Jurkat, Clone E6-1 (cell line): ENCODE measurements at regions not wholly inside any gene's neighbourhood (a gene's known extent, or its start where the extent isn't known, plus 50 kb on each side); places are given as distances from the start of the nearest gene placed in this dataset.

Experiments
- DNase-seq: peaks from one replicate; pipeline ENCODE4 v3.0.0-alpha.2; 2011; ENCODE audit warnings: low read depth, low spot score
- H3K4me3 ChIP-seq: 2 replicates; pipeline ENCODE4 v1.5.1; 2011; ENCODE audit warnings: mild to moderate bottlenecking, low read length, control low read depth, moderate library complexity

DNA sequence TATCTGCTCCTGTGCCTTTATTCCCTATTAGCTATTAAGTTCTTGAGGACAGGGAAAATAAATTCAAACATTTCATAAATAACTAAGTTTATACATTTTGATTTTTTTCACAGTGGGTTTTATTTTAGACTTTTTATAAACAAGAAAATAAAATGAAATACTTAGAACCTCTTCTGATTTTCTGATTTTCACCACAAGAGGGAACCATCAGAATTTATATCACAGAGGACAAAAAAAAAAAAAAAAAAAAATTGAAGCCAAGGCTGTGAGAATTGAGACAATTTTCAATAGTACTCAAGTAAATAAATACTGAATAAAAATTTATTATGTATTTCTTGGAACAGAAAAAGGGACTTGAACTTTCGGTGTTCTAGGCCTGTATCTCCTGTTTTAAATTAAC is 288.1 kb downstream of the SH3BGRL start:
- H3K4me3 ChIP-seq, result no peak overlapping the region
- DNase-seq, result peak; percentile 3

DNA sequence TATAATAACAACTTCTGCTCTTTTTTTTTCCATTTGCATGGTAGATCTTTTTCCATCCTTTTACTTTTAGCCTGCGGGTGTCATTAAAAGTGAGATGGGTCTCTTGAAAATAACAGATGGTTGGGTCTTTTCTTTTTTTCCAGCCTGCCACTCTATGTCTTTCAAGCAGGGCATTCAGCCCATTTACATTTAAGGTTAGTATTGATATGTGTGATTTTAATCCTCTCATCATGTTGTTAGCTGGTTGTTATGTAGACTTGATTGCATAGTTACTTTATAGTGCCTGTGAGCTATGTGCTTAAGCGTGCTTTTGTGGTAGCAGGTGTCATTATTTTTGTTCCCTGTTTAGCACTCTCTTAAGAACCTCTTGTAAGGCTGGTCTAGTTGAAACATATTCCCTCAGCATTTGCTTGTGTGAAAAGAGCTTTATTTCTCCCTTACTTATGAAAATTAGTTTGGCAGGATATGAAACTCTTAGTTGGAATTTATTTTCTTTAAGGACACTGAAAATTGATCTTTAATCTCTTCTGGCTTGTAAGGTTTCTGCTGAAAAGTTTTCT is 326.1 kb downstream of the SH3BGRL start:
- no peak overlapping the region for H3K4me3 ChIP-seq
- no peak for DNase-seq

DNA sequence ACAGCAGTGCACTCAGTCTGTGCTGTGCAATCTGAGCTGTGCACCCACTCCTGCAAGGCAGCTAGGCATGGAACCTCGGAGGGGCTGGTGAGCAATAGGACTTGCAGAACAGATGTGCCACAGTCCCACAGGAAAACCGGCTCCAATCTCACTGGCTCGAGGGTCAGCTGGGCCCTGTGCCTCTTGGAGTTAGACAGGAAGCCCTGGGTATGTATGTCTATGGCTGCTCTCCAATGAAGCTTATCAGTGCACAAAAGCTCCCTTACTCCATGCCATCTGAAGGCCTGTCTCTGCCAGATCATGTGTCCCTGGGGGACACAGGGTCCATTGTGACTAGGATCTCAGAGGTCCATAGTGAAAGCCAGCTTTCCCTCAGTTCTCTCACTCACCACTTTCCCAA is 335.8 kb downstream of the SH3BGRL start:
- DNase-seq, result no peak
- no peak overlapping the region for H3K4me3 ChIP-seq

GRCh38 chrX:81542255-81542654 is 340.4 kb downstream of the SH3BGRL start:
- no peak for DNase-seq
- H3K4me3 ChIP-seq, result no peak overlapping the region

GRCh38 chrX:81556880-81557279 is 355.0 kb downstream of the SH3BGRL start:
- H3K4me3 ChIP-seq, result no peak overlapping the region
- no peak for DNase-seq

- H3K4me3 ChIP-seq, result no peak overlapping the region
- no peak for DNase-seq
These were observed 362.9 kb downstream of the SH3BGRL start for GRCh38 chrX:81564851-81565250.

GRCh38 chrX:81577028-81577427 is 375.1 kb downstream of the SH3BGRL start:
- DNase-seq, result no peak
- H3K4me3 ChIP-seq, result no peak overlapping the region

DNA sequence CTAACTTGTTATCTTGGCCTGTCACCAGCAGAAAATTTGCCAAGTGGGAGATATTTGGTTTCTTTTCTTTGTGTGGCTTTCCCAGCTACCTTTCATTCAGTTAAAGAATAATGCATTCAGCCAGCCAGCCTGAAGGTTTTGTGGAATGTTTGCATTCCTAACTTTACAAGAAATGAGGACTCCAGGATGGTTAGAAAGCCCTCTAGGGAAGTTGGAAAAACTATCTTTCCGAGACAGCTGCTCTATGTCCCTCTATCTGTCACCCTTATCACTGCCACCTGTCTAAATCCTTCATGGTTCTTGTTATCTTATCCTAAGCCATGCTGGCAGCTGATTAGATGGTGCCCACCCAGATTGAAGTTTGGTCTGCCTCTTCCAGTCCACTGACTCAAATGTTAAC is 384.2 kb downstream of the SH3BGRL start:
- DNase-seq, result no peak
- H3K4me3 ChIP-seq, result no peak overlapping the region

GRCh38 chrX:81615979-81616378 is 414.1 kb downstream of the SH3BGRL start:
- no peak for DNase-seq
- H3K4me3 ChIP-seq, result no peak overlapping the region

DNA sequence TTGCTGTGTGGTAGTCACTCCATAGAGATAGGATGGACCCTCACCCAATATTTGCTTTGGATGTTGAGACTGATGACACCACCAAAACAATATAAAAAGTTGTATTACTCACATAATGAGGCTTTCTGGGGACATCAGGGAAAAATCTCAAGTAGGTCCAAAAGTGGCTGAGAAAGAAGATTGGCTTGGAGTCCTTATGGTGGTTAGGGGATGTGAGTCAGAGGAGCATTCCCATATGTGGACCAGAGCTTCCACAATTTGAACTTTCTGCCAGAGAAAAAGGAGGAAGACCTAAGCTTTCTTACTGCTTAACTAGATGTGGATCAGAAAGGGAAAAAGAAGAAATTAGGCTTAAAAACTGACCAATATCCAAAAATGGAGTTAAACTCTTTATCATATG is 460.5 kb downstream of the SH3BGRL start:
- H3K4me3 ChIP-seq, result no peak overlapping the region
- no peak for DNase-seq

- DNase-seq, result no peak
- no peak overlapping the region for H3K4me3 ChIP-seq
These were observed 506.6 kb downstream of the SH3BGRL start for GRCh38 chrX:81708487-81708886.

DNA sequence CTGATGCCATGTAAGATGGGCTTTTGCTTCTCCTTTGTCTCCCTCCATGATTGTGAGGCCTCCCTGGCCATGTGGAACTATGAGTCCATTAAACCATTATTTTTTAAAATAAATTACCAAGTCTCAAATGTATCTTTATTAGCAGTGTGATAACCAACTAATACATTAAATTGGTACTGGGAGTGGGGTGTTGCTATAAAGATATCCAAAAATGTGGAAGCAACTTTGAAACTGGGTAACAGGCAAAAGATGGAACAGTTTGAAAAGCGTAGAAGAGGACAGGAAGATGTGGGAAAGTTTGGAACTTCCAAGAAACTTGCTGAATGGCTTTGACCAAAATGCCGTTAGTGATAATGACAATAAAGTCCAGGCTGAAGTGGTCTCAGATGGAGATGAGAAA is 526.7 kb downstream of the SH3BGRL start:
- H3K4me3 ChIP-seq, result no peak overlapping the region
- DNase-seq, result no peak

DNA sequence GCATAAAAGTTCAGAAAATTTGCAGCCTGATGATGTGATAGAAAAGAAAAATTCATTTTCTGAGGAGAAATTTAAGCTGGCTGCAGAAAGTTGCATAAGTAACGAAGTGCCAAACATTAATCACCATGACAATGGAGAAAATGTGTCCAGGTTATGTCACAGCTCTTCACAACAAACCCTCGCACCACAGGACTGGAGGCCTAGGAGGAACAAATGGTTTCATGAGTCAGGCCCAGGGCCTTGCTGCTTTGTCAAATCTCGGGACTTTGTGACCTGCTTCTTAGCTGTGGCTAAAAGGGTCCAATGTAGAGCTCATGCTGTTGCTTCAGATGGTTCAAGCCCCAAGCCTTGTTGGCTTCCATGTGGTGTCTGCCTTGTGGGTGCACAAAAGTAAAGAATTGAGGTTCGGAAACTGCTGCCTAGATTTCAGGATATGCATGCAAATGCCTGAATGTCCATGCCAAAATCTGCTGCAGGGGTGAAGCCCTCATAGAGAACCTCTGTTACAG is 527.4 kb downstream of the SH3BGRL start:
- DNase-seq, result no peak

GRCh38 chrX:81779701-81780100 is 577.8 kb downstream of the SH3BGRL start:
- no peak overlapping the region for H3K4me3 ChIP-seq
- no peak for DNase-seq

More for the DNA sequence above, 527.4 kb downstream of the SH3BGRL start:
- no peak overlapping the region for H3K4me3 ChIP-seq

DNA sequence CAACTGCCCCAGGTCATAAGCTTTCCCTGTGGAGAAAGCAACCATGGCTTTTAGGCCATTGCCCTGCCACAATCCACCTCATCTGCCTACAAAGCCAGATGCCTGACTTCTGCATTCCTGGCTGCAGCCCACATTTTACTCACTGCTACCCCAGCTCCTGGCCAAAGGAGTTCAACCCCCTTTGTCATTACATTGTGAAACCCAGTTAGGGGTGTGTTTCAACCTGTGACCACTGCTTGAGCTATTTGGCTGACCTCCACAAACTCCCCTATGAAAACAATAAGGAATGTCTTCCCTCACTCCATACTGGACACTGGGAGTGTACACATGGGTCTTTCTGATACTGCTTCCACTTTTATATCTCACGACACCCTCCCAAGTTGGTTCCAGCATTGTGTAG is 589.2 kb downstream of the SH3BGRL start:
- H3K4me3 ChIP-seq, result no peak overlapping the region
- no peak for DNase-seq
